WI38 (cell line): ENCODE measurements at regions not wholly inside any gene's neighbourhood (a gene's known extent, or its start where the extent isn't known, plus 50 kb on each side); places are given as distances from the start of the nearest gene placed in this dataset.

ENCODE experiments used
- H3K4me3 ChIP-seq: 2 replicates; pipeline ENCODE4 v1.5.1; 2011; ENCODE audit warnings: low read depth, mild to moderate bottlenecking, control low read depth, low read length
- CTCF ChIP-seq: IDR thresholded peaks from 2 replicates; pipeline ENCODE4 v1.5.1; 2012; ENCODE audit warnings: low read depth, mild to moderate bottlenecking, control low read depth, low read length

GRCh38 chr6:140140891-140141290, 766.4 kb upstream of the CITED2 start:
- no peak for TF ChIP-seq CTCF

GRCh38 chr6:140138311-140139010, 764.0 kb upstream of the CITED2 start:
- no peak for TF ChIP-seq CTCF

More at GRCh38 chr6:140140891-140141290, 766.4 kb upstream of the CITED2 start:
- H3K4me3 ChIP-seq = no peak overlapping the region

GRCh38 chr6:140134224-140134623, 759.8 kb upstream of the CITED2 start:
- TF ChIP-seq CTCF = no peak

More at GRCh38 chr6:140138311-140139010, 764.0 kb upstream of the CITED2 start:
- H3K4me3 ChIP-seq = no peak overlapping the region

GRCh38 chr6:140130074-140130473, 755.6 kb upstream of the CITED2 start:
- no peak overlapping the region for H3K4me3 ChIP-seq
- TF ChIP-seq CTCF = no peak

More at GRCh38 chr6:140134224-140134623, 759.8 kb upstream of the CITED2 start:
- no peak overlapping the region for H3K4me3 ChIP-seq

- TF ChIP-seq CTCF = no peak
- no peak overlapping the region for H3K4me3 ChIP-seq
Measured at GRCh38 chr6:140124498-140124897, 750.0 kb upstream of the CITED2 start.

DNA sequence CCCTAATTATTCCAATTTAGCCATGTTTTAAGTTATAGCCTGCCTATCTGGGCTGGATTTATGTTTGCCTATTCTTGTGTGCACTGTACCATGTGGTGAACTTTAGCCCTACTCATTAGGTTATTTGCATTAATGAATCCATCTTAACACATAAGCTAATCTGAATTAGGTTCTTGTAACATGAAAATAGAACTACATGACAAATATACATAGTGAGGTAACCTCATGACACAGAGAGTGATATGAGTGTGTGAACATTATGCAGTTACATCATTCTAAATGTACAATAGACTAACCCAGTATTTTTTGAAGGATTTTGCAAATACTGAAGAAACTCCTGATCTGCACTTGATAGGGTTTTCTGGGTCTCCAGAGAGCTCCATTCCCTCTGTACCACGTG, 733.7 kb upstream of the CITED2 start:
- no peak overlapping the region for H3K4me3 ChIP-seq
- TF ChIP-seq CTCF = no peak

DNA sequence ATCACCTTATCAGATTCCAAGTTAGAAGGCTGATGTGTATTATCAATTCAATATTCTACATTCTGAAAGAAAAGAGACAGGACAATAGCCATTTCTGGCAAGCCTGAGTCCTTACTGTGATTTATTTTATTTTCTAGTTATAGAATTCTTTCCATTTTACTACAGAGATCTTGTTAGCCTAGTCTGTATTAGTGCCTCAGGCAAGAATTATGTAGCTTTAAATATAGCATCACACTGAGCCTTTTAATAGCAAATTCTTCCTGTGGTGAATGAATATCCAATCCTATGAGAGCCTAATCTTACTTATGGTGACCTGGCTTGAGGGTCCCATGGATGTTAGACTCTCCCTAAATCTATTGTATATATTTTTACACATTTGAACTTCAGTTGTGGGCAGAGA, 732.8 kb upstream of the CITED2 start:
- no peak for TF ChIP-seq CTCF
- no peak overlapping the region for H3K4me3 ChIP-seq
